Spleen (tissue), 7 donors: ENCODE measurements at regions not wholly inside any gene's neighbourhood (a gene's known extent, or its start where the extent isn't known, plus 50 kb on each side); places are given as distances from the start of the nearest gene placed in this dataset.

Experiments
- CTCF ChIP-seq, 11 experiments: fragments of 200-600 bp in 7 of 11; fragments of 450-650 bp in 4 of 11; sonication (generic) in 4 of 11; IDR thresholded peaks in 8 of 11; conservative IDR thresholded peaks in 3 of 11; 1 replicate in 7 of 11; 2 replicates in 4 of 11; pipeline versions ENCODE4 v1.4.0 to v1.8.0; 2016 to 2021; ENCODE audit warnings: antibody characterized with exemption in 11 of 11, inconsistent platforms in 4 of 11, mild to moderate bottlenecking in 1 of 11
- POLR2A ChIP-seq, 3 donors: fragments of 450-650 bp; IDR thresholded peaks; one replicate each; pipeline ENCODE4 v1.5.1; 2017; ENCODE audit warnings: antibody characterized with exemption in 3 of 3, mild to moderate bottlenecking in 1 of 3
- POLR2AphosphoS5 ChIP-seq, 3 donors: sonication (generic); formaldehyde crosslinking; IDR thresholded peaks; one replicate each; pipeline ENCODE4 v1.5.1; 2017; ENCODE audit warnings: antibody characterized with exemption in 3 of 3
- donor health status: DM: no; HTN: no; CAD: no; lungs with moderate emphysema.
- donor health status: DM: no; HTN: no; CAD: no.
- donor health status: DM: no; HTN: no; CAD: no.

GRCh38 chr13:105278943-105279381, 1256.5 kb downstream of the EFNB2 start:
- TF ChIP-seq CTCF (IDR thresholded peaks at IDR 0.05 in 8 of 11, conservative IDR thresholded peaks at IDR 0.05 in 3 of 11) (no peak), POLR2A (IDR thresholded peaks at IDR 0.05) (no peak), POLR2AphosphoS5 (IDR thresholded peaks at IDR 0.05) (no peak)
